HCT116 (cell line): ENCODE measurements at regions not wholly inside any gene's neighbourhood (a gene's known extent, or its start where the extent isn't known, plus 50 kb on each side); places are given as distances from the start of the nearest gene placed in this dataset.

Experiments
- ATAC-seq: fragments of 200-7000 bp; cut with Tn5 transposase; 2 replicates; pipeline ENCODE4 v1.9.1; 2020; ENCODE audit warnings: mild to moderate bottlenecking, moderate library complexity
- BruUV-seq: library from RNA; stranded (reverse); fragments of 400-500 nt; replicated peaks from 2 replicates; lab custom pipeline; 2021; lab: Mats Ljungman, UMichigan
- CTCF ChIA-PET: fragments of 300-600 bp; sonication (Branson Sonifier 250); formaldehyde crosslinking; loops from one replicate; lab custom pipeline; 2021; ENCODE audit warnings: antibody characterized with exemption; lab: Charles Lee
- POLR2A ChIA-PET: fragments of 300-600, 350-600 bp; sonication (Branson Sonifier 250); formaldehyde crosslinking; loops from one replicate; lab custom pipeline; 2021; ENCODE audit warnings: antibody characterized with exemption; lab: Charles Lee
- RAD21 ChIA-PET, 2 experiments: fragments of 300-600 bp; sonication (Branson Sonifier 250); formaldehyde crosslinking; loops; one replicate each; lab custom pipeline; 2023; ENCODE audit warnings: low total read pairs in 2 of 2; ENCODE audit not compliant: uncharacterized antibody in 2 of 2, unreplicated experiment in 2 of 2, low non-redundant PET in 1 of 2; lab: Charles Lee
- DNase-seq: peaks from one replicate; pipeline ENCODE4 v3.0.0-alpha.2; 2010; ENCODE audit warnings: low read depth, low spot score
- H2AFZ ChIP-seq: fragments of 200-600 bp; shearing (Covaris generic), sonication (generic); 2 replicates; pipeline ENCODE4 v1.6.1; 2017; ENCODE audit warnings: low read depth, mixed run types, mixed read lengths, antibody characterized with exemption, low read length; ENCODE audit not compliant: poor library complexity, severe bottlenecking
- H3K27ac ChIP-seq: 2 replicates; pipeline ENCODE4 v1.5.1; 2012; ENCODE audit warnings: low read depth, low read length
- H3K27me3 ChIP-seq: fragments of 200-600 bp; sonication (generic); 2 replicates; pipeline ENCODE4 v1.6.1; 2016; ENCODE audit warnings: mixed run types, low read length, mixed read lengths; ENCODE audit not compliant: insufficient read depth
- H3K36me3 ChIP-seq, 2 experiments: fragments of 200-500 bp in 1 of 2; fragments of 200-600 bp in 1 of 2; sonication (Bioruptor generic) in 1 of 2; sonication (generic) in 1 of 2; 2 replicates each; pipeline versions ENCODE4 v1.5.1 to v1.6.1; 2014 to 2016; ENCODE audit warnings: low read length in 2 of 2, inconsistent platforms in 1 of 2, mixed read lengths in 1 of 2, mixed run types in 1 of 2; ENCODE audit not compliant: insufficient read depth in 2 of 2, control insufficient read depth in 1 of 2
- H3K4me1 ChIP-seq, 2 experiments: fragments of 200-600 bp in 1 of 2; sonication (generic) in 1 of 2; 2 replicates each; pipeline versions ENCODE4 v1.5.1 to v1.6.1; 2012 to 2017; ENCODE audit warnings: low read length in 2 of 2, inconsistent platforms in 1 of 2, mild to moderate bottlenecking in 1 of 2, mixed read lengths in 1 of 2, mixed run types in 1 of 2, moderate library complexity in 1 of 2; ENCODE audit not compliant: insufficient read depth in 2 of 2, control insufficient read depth in 1 of 2
- H3K4me2 ChIP-seq: fragments of 200-600 bp; sonication (generic); 2 replicates; pipeline ENCODE4 v1.6.1; 2017; ENCODE audit warnings: mixed run types, low read length, mixed read lengths
- H3K4me3 ChIP-seq, 2 experiments: fragments of 200-600 bp in 1 of 2; sonication (generic) in 1 of 2; replicated peaks in 1 of 2; 2 replicates each; pipeline ENCODE4 v1.5.1; 2011 to 2016; ENCODE audit warnings: low read length in 2 of 2, control low read depth in 1 of 2, low read depth in 1 of 2, mild to moderate bottlenecking in 1 of 2, mixed read lengths in 1 of 2, mixed run types in 1 of 2
- H3K79me2 ChIP-seq: fragments of 200-600 bp; sonication (generic); 2 replicates; pipeline ENCODE4 v1.6.1; 2017; ENCODE audit warnings: mild to moderate bottlenecking, mixed run types, low read length, moderate library complexity, mixed read lengths; ENCODE audit not compliant: insufficient read depth
- H3K9ac ChIP-seq: fragments of 200-600 bp; sonication (generic); 2 replicates; pipeline ENCODE4 v1.6.1; 2016; ENCODE audit warnings: low read length, mixed read lengths
- H3K9me2 ChIP-seq: fragments of 200-600 bp; sonication (generic), shearing (Covaris generic); 2 replicates; pipeline ENCODE4 v1.6.1; 2017; ENCODE audit warnings: mixed run types, mild to moderate bottlenecking, moderate library complexity; ENCODE audit not compliant: insufficient read depth
- H3K9me3 ChIP-seq, 2 experiments: fragments of 200-500 bp in 1 of 2; fragments of 200-600 bp in 1 of 2; sonication (Bioruptor generic) in 1 of 2; sonication (generic) in 1 of 2; 2 replicates each; pipeline ENCODE4 v1.6.1; 2014 to 2017; ENCODE audit warnings: low read length in 2 of 2, mixed read lengths in 2 of 2, inconsistent platforms in 1 of 2, low read depth in 1 of 2, mild to moderate bottlenecking in 1 of 2, mixed run types in 1 of 2, moderate library complexity in 1 of 2; ENCODE audit not compliant: control insufficient read depth in 1 of 2, insufficient read depth in 1 of 2
- H4K20me1 ChIP-seq: fragments of 200-600 bp; sonication (generic), shearing (Covaris generic); 2 replicates; pipeline ENCODE4 v1.6.1; 2017; ENCODE audit warnings: mixed run types, mild to moderate bottlenecking, moderate library complexity; ENCODE audit not compliant: insufficient read depth
- CBX3 ChIP-seq: IDR thresholded peaks from 2 replicates; pipeline ENCODE4 v1.6.1; 2012; ENCODE audit warnings: low read depth
- CEBPB ChIP-seq: IDR thresholded peaks from 2 replicates; pipeline ENCODE4 v1.6.1; 2012; ENCODE audit warnings: low read depth
- EGR1 ChIP-seq: IDR thresholded peaks from 2 replicates; pipeline ENCODE4 v1.6.1; 2012; ENCODE audit warnings: low read depth
- ELF1 ChIP-seq: IDR thresholded peaks from 2 replicates; pipeline ENCODE4 v1.6.1; 2012; ENCODE audit warnings: low read depth, borderline replicate concordance
- EZH2 ChIP-seq: fragments of 200-600 bp; sonication (generic); IDR thresholded peaks from 2 replicates; pipeline ENCODE4 v1.6.1; 2017; ENCODE audit warnings: antibody characterized with exemption, mixed run types
- EZH2phosphoT487 ChIP-seq: fragments of 200-600 bp; IDR thresholded peaks from 2 replicates; pipeline ENCODE4 v1.6.1; 2018; ENCODE audit warnings: antibody characterized with exemption, borderline replicate concordance
- FOSL1 ChIP-seq: IDR thresholded peaks from 2 replicates; pipeline ENCODE4 v1.6.1; 2012; ENCODE audit warnings: low read depth
- JUND ChIP-seq: IDR thresholded peaks from 2 replicates; pipeline ENCODE4 v1.6.1; 2012
- POLR2A ChIP-seq: IDR thresholded peaks from 2 replicates; pipeline ENCODE4 v1.7.0; 2011; ENCODE audit warnings: borderline replicate concordance; ENCODE audit not compliant: insufficient read depth, insufficient read length; ENCODE audit errors: extremely low read depth
- POLR2AphosphoS5 ChIP-seq: IDR thresholded peaks from 2 replicates; pipeline ENCODE4 v1.6.1; 2011; ENCODE audit warnings: mild to moderate bottlenecking, low read depth, low read length, moderate library complexity
- RAD21 ChIP-seq: IDR thresholded peaks from 2 replicates; pipeline ENCODE4 v1.6.1; 2012; ENCODE audit warnings: low read depth, mild to moderate bottlenecking
- SIN3A ChIP-seq: IDR thresholded peaks from 2 replicates; pipeline ENCODE4 v1.6.1; 2012; ENCODE audit warnings: low read depth
- SP1 ChIP-seq: IDR thresholded peaks from 2 replicates; pipeline ENCODE4 v1.6.1; 2012; ENCODE audit warnings: low read depth
- SRF ChIP-seq: IDR thresholded peaks from 2 replicates; pipeline ENCODE4 v1.6.1; 2012; ENCODE audit warnings: low read depth
- YY1 ChIP-seq: IDR thresholded peaks from 2 replicates; pipeline ENCODE4 v1.6.1; 2011; ENCODE audit warnings: low read length, low read depth, moderate library complexity, mild to moderate bottlenecking; ENCODE audit not compliant: insufficient replicate concordance; ENCODE audit errors: extremely low read depth
- ZFX ChIP-seq: fragments of 450-650 bp; IDR thresholded peaks from 2 replicates; pipeline ENCODE4 v1.6.1; 2017
- ZNF274 ChIP-seq: fragments of 200-500 bp; sonication (Bioruptor generic); IDR thresholded peaks from 2 replicates; pipeline ENCODE4 v1.6.1; 2014; ENCODE audit warnings: mild to moderate bottlenecking, low read depth, low read length, inconsistent platforms
- intact Hi-C: fragments of 100-400 bp; cut with micrococcal nuclease; formaldehyde crosslinking; loops from 2 replicates; pipeline ENCODE4 v1.10.0; 2022
- TF ChIP-seq, protein P1 (sequence below): IDR thresholded peaks from 2 replicates; pipeline ENCODE4 v1.6.1; 2011; ENCODE audit warnings: mild to moderate bottlenecking, low read length, moderate library complexity; ENCODE audit not compliant: insufficient replicate concordance; ENCODE audit errors: extremely low read depth
- TF ChIP-seq, protein P2 (sequence below): IDR thresholded peaks from 2 replicates; pipeline ENCODE4 v1.6.1; 2012
- TF ChIP-seq, protein P3 (sequence below): IDR thresholded peaks from 2 replicates; pipeline ENCODE4 v1.6.1; 2012; ENCODE audit warnings: low read depth

DNA sequence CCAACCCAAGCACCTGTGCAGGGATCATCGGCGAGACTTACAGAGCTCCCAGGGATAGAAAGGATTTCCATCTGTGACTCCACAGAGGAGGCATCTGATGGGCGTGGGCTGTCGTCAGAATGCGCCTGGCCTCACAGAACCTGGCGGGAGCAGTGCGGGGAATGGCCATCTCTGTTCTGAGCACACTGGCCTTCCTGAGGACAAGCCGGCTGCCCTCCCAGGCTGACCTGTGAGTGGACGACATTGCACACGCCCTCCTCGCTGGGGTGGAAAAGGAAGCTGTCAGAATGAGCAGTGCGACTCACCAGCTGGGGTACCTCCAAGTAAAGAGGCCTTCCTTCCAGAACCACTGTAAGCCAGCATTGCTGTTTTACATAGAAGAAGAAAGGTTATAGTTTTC, 234.6 kb upstream of the PITRM1 start:
- no peaks in the 10 kb centered on the region for H3K27me3 ChIP-seq
- RAD21 ChIA-PET: no interaction called here
- H3K27ac ChIP-seq: no peak overlapping the region
- H4K20me1 ChIP-seq: no peaks in the 10 kb centered on the region
- H3K9ac ChIP-seq: no peak overlapping the region
- DNase-seq (no peak), ATAC-seq (no peak)
- H3K4me1 ChIP-seq: no peaks in the 10 kb centered on the region
- no TSS peak for BruUV-seq
- intact Hi-C loops: no loop called here
- CTCF ChIA-PET: no interaction called here
- H3K36me3 ChIP-seq: no peaks in the 10 kb centered on the region
- POLR2A ChIA-PET: no interaction called here
- H3K9me3 ChIP-seq: no peaks in the 10 kb centered on the region
- no peaks in the 10 kb centered on the region for H3K79me2 ChIP-seq
- H3K4me3 ChIP-seq: no peak overlapping the region
- no peak overlapping the region for H3K4me2 ChIP-seq
- TF ChIP-seq SRF (no peak), EZH2 (no peak), YY1 (no peak), ZFX (no peak), ELF1 (no peak), RAD21 (no peak), SP1 (no peak), EGR1 (no peak), FOSL1 (no peak), POLR2A (no peak), POLR2AphosphoS5 (no peak), ZNF274 (no peak), EZH2phosphoT487 (no peak), JUND (no peak), SIN3A (no peak), CBX3 (no peak), CEBPB (no peak)
- TF ChIP-seq, protein P1, sequence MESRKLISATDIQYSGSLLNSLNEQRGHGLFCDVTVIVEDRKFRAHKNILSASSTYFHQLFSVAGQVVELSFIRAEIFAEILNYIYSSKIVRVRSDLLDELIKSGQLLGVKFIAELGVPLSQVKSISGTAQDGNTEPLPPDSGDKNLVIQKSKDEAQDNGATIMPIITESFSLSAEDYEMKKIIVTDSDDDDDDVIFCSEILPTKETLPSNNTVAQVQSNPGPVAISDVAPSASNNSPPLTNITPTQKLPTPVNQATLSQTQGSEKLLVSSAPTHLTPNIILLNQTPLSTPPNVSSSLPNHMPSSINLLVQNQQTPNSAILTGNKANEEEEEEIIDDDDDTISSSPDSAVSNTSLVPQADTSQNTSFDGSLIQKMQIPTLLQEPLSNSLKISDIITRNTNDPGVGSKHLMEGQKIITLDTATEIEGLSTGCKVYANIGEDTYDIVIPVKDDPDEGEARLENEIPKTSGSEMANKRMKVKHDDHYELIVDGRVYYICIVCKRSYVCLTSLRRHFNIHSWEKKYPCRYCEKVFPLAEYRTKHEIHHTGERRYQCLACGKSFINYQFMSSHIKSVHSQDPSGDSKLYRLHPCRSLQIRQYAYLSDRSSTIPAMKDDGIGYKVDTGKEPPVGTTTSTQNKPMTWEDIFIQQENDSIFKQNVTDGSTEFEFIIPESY: no peak
- TF ChIP-seq, protein P2, sequence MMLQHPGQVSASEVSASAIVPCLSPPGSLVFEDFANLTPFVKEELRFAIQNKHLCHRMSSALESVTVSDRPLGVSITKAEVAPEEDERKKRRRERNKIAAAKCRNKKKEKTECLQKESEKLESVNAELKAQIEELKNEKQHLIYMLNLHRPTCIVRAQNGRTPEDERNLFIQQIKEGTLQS: no peak
- TF ChIP-seq, protein P3, sequence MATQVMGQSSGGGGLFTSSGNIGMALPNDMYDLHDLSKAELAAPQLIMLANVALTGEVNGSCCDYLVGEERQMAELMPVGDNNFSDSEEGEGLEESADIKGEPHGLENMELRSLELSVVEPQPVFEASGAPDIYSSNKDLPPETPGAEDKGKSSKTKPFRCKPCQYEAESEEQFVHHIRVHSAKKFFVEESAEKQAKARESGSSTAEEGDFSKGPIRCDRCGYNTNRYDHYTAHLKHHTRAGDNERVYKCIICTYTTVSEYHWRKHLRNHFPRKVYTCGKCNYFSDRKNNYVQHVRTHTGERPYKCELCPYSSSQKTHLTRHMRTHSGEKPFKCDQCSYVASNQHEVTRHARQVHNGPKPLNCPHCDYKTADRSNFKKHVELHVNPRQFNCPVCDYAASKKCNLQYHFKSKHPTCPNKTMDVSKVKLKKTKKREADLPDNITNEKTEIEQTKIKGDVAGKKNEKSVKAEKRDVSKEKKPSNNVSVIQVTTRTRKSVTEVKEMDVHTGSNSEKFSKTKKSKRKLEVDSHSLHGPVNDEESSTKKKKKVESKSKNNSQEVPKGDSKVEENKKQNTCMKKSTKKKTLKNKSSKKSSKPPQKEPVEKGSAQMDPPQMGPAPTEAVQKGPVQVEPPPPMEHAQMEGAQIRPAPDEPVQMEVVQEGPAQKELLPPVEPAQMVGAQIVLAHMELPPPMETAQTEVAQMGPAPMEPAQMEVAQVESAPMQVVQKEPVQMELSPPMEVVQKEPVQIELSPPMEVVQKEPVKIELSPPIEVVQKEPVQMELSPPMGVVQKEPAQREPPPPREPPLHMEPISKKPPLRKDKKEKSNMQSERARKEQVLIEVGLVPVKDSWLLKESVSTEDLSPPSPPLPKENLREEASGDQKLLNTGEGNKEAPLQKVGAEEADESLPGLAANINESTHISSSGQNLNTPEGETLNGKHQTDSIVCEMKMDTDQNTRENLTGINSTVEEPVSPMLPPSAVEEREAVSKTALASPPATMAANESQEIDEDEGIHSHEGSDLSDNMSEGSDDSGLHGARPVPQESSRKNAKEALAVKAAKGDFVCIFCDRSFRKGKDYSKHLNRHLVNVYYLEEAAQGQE: no peak
- H3K9me2 ChIP-seq: no peaks in the 10 kb centered on the region
- H2AFZ ChIP-seq: no peak overlapping the region
